K562 (cell line): ENCODE measurements at regions not wholly inside any gene's neighbourhood (a gene's known extent, or its start where the extent isn't known, plus 50 kb on each side); places are given as distances from the start of the nearest gene placed in this dataset.

ENCODE experiments used
- C11orf30 ChIP-seq: fragments of 450-650 bp; IDR thresholded peaks from 2 replicates; pipeline ENCODE4 v1.6.1; 2016; ENCODE audit warnings: low read depth, mild to moderate bottlenecking
- CAMTA2 ChIP-seq: fragments of 250-450 bp; sonication (Bioruptor Pico); conservative IDR thresholded peaks from 2 replicates; pipeline ENCODE4 v1.5.1; 2022
- CBX2 ChIP-seq: fragments of 200-600 bp; sonication (generic); IDR thresholded peaks from one replicate; pipeline ENCODE4 v1.6.1; 2012; ENCODE audit warnings: mild to moderate bottlenecking, low read length, inconsistent platforms; ENCODE audit not compliant: insufficient read depth, poor library complexity, severe bottlenecking
- EGR1 ChIP-seq: fragments of 450-650 bp; conservative IDR thresholded peaks from 2 replicates; pipeline ENCODE4 v1.6.1; 2017; ENCODE audit warnings: mild to moderate bottlenecking
- HEY1 ChIP-seq: fragments of 250-450 bp; sonication (Bioruptor Pico); IDR thresholded peaks from 2 replicates; pipeline ENCODE4 v1.5.0; 2020; ENCODE audit warnings: mild to moderate bottlenecking, moderate library complexity, borderline replicate concordance
- HIVEP1 ChIP-seq: fragments of 250-450 bp; sonication (Bioruptor Pico); IDR thresholded peaks from 2 replicates; pipeline ENCODE4 v1.4.0; 2020; ENCODE audit warnings: mild to moderate bottlenecking
- JUND ChIP-seq, 2 experiments: IDR thresholded peaks; 2 replicates in 1 of 2; 3 replicates in 1 of 2; pipeline ENCODE4 v1.6.1; 2011; ENCODE audit warnings: borderline replicate concordance in 2 of 2, low read depth in 2 of 2, low read length in 2 of 2, improper control_type of control experiment in 1 of 2, missing biosample characterization in 1 of 2, missing genetic modification characterization in 1 of 2, missing genetic modification reagents in 1 of 2
- MTA2 ChIP-seq: fragments of 450-650 bp; IDR thresholded peaks from 2 replicates; pipeline ENCODE4 v1.6.1; 2016; ENCODE audit warnings: low read depth
- MTA3 ChIP-seq: fragments of 450-650 bp; formaldehyde crosslinking; IDR thresholded peaks from 2 replicates; pipeline ENCODE4 v1.6.1; 2017; ENCODE audit warnings: mild to moderate bottlenecking, borderline replicate concordance
- NFATC3 ChIP-seq: fragments of 450-650 bp; IDR thresholded peaks from 2 replicates; pipeline ENCODE4 v1.6.1; 2017; ENCODE audit warnings: mild to moderate bottlenecking
- RB1 ChIP-seq: fragments of 450-650 bp; IDR thresholded peaks from 2 replicates; pipeline ENCODE4 v1.6.1; 2017; ENCODE audit warnings: low read depth, mild to moderate bottlenecking
- RBM25 ChIP-seq: fragments of 200-400 bp; formaldehyde crosslinking; IDR thresholded peaks from 2 replicates; pipeline ENCODE4 v1.6.1; 2018; ENCODE audit warnings: low read length, low read depth, moderate library complexity; ENCODE audit not compliant: severe bottlenecking
- SOX6 ChIP-seq: fragments of 450-650 bp; IDR thresholded peaks from 2 replicates; pipeline ENCODE4 v1.6.1; 2014; ENCODE audit warnings: mild to moderate bottlenecking
- STAT5B ChIP-seq: fragments of 250-450 bp; sonication (Bioruptor Pico); IDR thresholded peaks from 2 replicates; pipeline ENCODE4 v1.8.0; 2021; ENCODE audit warnings: mild to moderate bottlenecking, inconsistent platforms
- ZBTB40 ChIP-seq, 2 experiments: fragments of 450-650 bp in 1 of 2; sonication (generic) in 1 of 2; formaldehyde crosslinking in 1 of 2; IDR thresholded peaks; 2 replicates each; pipeline versions ENCODE4 v1.7.1 to v1.9.0; 2016 to 2022; ENCODE audit warnings: inconsistent platforms in 1 of 2, mild to moderate bottlenecking in 1 of 2, missing genetic modification reagents in 1 of 2
- ZNF324 ChIP-seq: fragments of 250-450 bp; sonication (Bioruptor Pico); IDR thresholded peaks from 2 replicates; pipeline ENCODE4 v1.4.0; 2020; ENCODE audit warnings: mild to moderate bottlenecking
- ZNF644 ChIP-seq: fragments of 200-800 bp; sonication (Bioruptor generic); IDR thresholded peaks from 2 replicates; pipeline ENCODE4 v1.6.1; 2016; ENCODE audit warnings: low read depth, missing genetic modification characterization, missing compliant biosample characterization
- TF ChIP-seq, protein P1 (sequence below): fragments of 450-650 bp; IDR thresholded peaks from 2 replicates; pipeline ENCODE4 v1.6.1; 2017; ENCODE audit warnings: antibody characterized with exemption

DNA sequence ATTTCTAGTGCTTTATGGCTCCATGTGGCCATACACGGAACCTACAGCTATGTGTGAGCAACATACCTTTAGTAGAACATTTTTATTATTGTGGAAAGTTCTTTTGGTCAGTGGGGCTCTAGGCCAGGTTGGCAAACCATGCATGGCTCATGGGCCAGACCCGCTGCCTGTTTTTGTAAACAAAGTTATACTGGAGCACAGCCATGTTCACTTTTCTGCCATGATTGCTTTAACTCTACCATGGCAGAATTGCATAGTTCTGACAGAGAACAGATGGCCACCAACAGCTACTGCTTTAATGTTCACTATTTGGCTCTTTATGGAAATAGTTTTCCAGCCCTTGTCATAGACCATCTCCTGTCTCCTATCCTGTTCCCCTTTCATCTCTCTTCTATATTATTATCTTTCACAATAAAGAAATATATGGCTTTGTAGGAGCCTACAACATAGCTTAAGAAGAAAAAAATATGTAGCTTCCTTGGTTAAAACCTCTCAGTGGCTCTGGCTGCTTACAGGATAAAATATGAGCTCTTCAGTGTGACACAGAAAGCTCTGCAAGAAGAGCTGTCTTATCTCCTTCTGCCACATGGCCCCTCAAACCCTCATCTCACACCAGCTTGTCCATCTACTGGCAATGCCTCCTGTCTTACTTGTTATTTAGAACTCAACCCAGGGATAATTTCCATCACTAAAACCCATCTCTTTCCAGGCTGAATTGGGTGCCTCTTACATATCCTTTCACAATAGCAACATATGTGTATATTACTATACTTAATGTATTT is 54.6 kb upstream of the RWDD3 start (continued):
- TF ChIP-seq CBX2, result no peak
- TF ChIP-seq STAT5B, result no peak
- 0 out of 2 replicates have a peak, but pooled peaks have one; percentile 29 for TF ChIP-seq HEY1
- peak; percentile 78 for TF ChIP-seq SOX6
- TF ChIP-seq, protein P1, sequence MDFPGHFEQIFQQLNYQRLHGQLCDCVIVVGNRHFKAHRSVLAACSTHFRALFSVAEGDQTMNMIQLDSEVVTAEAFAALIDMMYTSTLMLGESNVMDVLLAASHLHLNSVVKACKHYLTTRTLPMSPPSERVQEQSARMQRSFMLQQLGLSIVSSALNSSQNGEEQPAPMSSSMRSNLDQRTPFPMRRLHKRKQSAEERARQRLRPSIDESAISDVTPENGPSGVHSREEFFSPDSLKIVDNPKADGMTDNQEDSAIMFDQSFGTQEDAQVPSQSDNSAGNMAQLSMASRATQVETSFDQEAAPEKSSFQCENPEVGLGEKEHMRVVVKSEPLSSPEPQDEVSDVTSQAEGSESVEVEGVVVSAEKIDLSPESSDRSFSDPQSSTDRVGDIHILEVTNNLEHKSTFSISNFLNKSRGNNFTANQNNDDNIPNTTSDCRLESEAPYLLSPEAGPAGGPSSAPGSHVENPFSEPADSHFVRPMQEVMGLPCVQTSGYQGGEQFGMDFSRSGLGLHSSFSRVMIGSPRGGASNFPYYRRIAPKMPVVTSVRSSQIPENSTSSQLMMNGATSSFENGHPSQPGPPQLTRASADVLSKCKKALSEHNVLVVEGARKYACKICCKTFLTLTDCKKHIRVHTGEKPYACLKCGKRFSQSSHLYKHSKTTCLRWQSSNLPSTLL, result no peak
- TF ChIP-seq NFATC3, result peak; percentile 21; the same call in 1 of the 2 replicates
- no peak for TF ChIP-seq RB1
- no peak for TF ChIP-seq HIVEP1 (CRISPR knock-in tag)
- TF ChIP-seq MTA2, result peak; percentile 94
- no peak for TF ChIP-seq ZBTB40 (IDR thresholded peaks at IDR 0.05)
- TF ChIP-seq ZBTB40 (CRISPR knock-in tag; IDR thresholded peaks at IDR 0.05), result no peak
- TF ChIP-seq CAMTA2, result no peak
- TF ChIP-seq C11orf30, result no peak
- TF ChIP-seq MTA3, result peak; percentile 71; the same call in 1 of the 2 replicates
- no peak for TF ChIP-seq RBM25
- peak; percentile 49; the same call in 1 of the 2 replicates for TF ChIP-seq JUND (IDR thresholded peaks at IDR 0.05; ENCODE audit: borderline replicate concordance, low read depth, low read length)
- TF ChIP-seq JUND (tag; IDR thresholded peaks at IDR 0.05; ENCODE audit: borderline replicate concordance, low read depth, low read length), result peak; percentile 52; the same call in 1 of the 3 replicates
- TF ChIP-seq EGR1, result no peak
- no peak for TF ChIP-seq ZNF324
- no peak for TF ChIP-seq ZNF644 (tag)
